ENCODE measurements at regions not wholly inside any gene's neighbourhood (a gene's known extent, or its start where the extent isn't known, plus 50 kb on each side); places are given as distances from the start of the nearest gene placed in this dataset.

DNA sequence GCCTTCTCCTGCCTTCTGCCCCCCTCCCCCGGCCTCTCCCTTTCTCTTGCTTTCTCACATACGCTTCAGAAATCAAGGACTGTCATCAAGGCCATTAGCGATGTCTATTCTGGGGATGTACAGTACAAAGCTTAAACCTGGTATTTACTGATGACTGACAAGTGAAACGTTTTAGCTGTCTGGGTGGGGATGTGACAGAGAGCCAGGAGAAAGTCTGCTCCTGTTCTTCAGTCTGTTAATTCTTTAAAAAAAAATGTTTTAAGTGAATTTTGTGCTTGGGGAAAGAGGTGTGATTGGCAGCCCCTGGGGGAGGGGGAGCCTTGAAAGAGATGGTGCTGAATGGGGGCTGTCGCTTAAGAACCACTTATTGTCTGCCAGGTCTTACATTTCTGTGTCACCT is 283.0 kb upstream of the PLXNA2 start:
- H3K4me3 ChIP-seq, result no peak overlapping the region
- no peaks in the 10 kb centered on the region for H3K4me1 ChIP-seq
- no peaks in the 10 kb centered on the region for H3K9me3 ChIP-seq
- no peak for DNase-seq (ENCODE audit: low spot score in 2 of 2)
- H3K36me3 ChIP-seq (replicated peaks), result no peaks in the 10 kb centered on the region
- no peaks in the 10 kb centered on the region for H3K27me3 ChIP-seq (ENCODE audit: low read depth)
- in situ Hi-C loops (cut with MboI; ENCODE audit: low sequenced_read_pairs), result no loop called here

GRCh38 chr1:208528578-208529240 is 284.5 kb upstream of the PLXNA2 start:
- no peak overlapping the region for H3K4me3 ChIP-seq
- no peak for DNase-seq (ENCODE audit: low spot score in 2 of 2)

DNA sequence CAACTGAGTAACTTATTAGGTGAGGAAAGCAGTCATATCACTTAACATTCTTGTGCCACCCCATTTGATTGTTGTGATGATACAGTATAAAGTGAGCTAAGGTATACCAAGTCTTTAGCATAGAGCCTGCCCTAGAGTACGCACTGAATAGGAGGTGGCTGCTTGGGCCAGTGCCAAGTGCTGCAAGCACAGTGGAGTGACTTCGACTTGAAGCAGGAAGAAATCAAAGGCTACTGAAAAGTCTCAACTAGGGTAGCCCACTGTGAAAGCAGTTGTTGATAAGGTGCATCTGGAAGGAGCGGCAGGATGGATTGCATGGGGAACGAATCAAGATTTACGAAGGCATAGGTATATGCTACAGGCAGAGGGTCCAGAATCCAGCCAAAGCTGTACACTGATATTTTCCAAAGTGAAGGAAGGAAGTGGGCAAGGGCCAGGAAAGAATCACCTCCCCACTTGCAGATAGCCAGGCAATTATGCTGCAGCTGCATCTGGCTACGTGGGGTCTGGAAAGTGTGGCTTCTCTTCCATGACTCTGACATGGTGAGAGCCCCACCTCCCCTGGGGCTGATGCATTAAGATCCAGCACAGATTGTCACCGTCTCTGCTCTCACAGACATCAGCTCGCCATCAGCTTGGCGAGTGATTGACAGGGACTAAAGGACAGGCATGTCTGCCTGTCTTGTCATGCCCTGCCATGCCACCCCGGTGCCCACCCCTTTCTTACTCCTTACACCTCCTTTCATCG is 287.0 kb upstream of the PLXNA2 start:
- in situ Hi-C loops (cut with MboI; ENCODE audit: low sequenced_read_pairs), result no loop called here
- DNase-seq (ENCODE audit: low spot score in 2 of 2), result no peak
- Histone ChIP-seq H3K36me3 (replicated peaks) (no peaks in the 10 kb centered on the region), H3K27me3 (ENCODE audit: low read depth) (no peaks in the 10 kb centered on the region), H3K4me1 (no peaks in the 10 kb centered on the region), H3K9me3 (no peaks in the 10 kb centered on the region), H3K4me3 (no peak overlapping the region)

More at GRCh38 chr1:208528578-208529240, 284.5 kb upstream of the PLXNA2 start:
- no peaks in the 10 kb centered on the region for H3K36me3 ChIP-seq (replicated peaks)
- in situ Hi-C loops (cut with MboI; ENCODE audit: low sequenced_read_pairs), result no loop called here
- H3K4me1 ChIP-seq, result no peaks in the 10 kb centered on the region
- H3K27me3 ChIP-seq (ENCODE audit: low read depth), result no peaks in the 10 kb centered on the region
- no peaks in the 10 kb centered on the region for H3K9me3 ChIP-seq

DNA sequence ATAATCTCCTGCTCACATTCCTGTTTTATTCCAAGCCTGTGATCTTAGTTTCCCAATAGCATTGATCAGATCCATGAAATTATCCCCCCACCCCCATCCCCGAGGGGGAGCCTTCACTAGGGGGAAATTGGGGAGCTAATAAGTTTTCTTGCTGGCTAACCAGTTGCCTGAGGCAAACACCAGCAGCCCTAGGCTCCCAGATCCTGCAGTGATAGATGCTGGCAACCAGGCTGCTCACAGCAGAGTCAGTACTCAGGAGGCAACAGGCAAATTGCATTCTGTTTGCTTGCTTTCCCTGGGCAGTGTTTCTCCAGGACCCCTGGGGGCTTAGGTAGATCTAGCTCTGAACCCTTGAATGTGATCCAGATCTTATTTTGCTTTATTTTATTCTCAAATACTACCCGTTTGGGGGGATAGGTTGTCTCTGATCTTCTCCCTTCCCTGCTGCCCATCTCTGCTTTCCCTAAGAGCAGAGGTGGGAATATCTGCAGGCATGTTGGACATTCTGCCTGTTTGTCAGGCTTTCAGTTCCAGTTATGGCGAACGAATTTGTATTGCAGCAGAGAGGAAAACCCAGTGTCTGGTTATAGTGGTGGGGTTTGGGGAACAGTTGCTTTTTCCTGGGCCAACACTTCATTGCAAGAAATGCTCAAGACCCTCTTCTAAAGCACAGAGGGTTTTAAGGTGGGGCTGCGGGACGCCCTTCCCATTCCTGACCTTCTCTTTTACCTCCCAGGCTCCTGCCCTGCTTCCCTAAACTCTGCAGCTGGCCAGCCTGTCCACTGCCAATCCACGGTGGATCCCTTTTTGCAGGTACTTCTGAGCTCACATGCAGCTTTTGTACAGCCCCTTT is 289.8 kb upstream of the PLXNA2 start:
- DNase-seq (ENCODE audit: low spot score in 2 of 2), result no peak
- Histone ChIP-seq H3K4me1 (no peaks in the 10 kb centered on the region), H3K36me3 (replicated peaks) (no peaks in the 10 kb centered on the region), H3K4me3 (no peak overlapping the region), H3K27me3 (ENCODE audit: low read depth) (no peaks in the 10 kb centered on the region), H3K9me3 (no peaks in the 10 kb centered on the region)
- in situ Hi-C loops (cut with MboI; ENCODE audit: low sequenced_read_pairs), result no loop called here

DNA sequence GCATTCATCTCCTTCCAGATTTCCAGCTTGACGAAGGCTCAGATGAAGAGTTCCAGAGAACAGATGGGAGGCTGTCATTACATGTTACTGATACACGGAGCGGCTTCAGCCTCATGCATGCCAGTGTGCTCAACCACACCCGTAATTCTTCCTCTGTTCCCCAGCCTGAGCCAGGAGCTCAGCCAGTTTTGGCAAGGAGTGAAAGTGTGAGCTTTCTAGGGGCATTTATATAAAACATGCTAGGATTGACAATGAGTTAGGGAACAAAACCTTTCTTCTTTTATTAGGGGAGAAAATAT is 290.4 kb upstream of the PLXNA2 start:
- Histone ChIP-seq H3K4me1 (no peaks in the 10 kb centered on the region), H3K27me3 (ENCODE audit: low read depth) (no peaks in the 10 kb centered on the region)
- in situ Hi-C loops (cut with MboI; ENCODE audit: low sequenced_read_pairs), result no loop called here

DNA sequence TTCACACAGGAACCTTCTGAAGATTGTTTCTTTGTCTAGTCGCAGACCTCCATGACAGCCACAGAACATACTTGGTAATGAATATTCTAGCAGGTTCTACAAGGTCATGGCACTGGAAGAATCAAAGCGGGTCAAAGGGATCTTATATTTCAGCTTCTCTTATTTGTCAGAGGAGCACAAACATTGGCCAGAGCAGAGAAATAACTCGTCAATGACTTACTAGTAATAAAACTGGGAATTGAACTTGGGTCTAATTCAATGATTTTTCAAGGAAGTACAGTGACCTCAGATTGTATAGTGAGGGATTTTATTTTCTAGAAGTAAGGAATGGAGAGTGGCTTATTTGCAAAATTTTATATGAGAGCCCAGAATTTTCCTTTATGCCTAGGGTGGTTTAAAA is 290.8 kb upstream of the PLXNA2 start:
- Histone ChIP-seq H3K9me3 (no peaks in the 10 kb centered on the region), H3K4me1 (no peaks in the 10 kb centered on the region), H3K27me3 (ENCODE audit: low read depth) (no peaks in the 10 kb centered on the region), H3K36me3 (replicated peaks) (no peaks in the 10 kb centered on the region), H3K4me3 (no peak overlapping the region)
- no peak for DNase-seq (ENCODE audit: low spot score in 2 of 2)
- in situ Hi-C loops (cut with MboI; ENCODE audit: low sequenced_read_pairs), result no loop called here

More for the DNA sequence above, 290.4 kb upstream of the PLXNA2 start:
- Histone ChIP-seq H3K9me3 (no peaks in the 10 kb centered on the region), H3K36me3 (replicated peaks) (no peaks in the 10 kb centered on the region), H3K4me3 (no peak overlapping the region)
- DNase-seq (ENCODE audit: low spot score in 2 of 2), result no peak

DNA sequence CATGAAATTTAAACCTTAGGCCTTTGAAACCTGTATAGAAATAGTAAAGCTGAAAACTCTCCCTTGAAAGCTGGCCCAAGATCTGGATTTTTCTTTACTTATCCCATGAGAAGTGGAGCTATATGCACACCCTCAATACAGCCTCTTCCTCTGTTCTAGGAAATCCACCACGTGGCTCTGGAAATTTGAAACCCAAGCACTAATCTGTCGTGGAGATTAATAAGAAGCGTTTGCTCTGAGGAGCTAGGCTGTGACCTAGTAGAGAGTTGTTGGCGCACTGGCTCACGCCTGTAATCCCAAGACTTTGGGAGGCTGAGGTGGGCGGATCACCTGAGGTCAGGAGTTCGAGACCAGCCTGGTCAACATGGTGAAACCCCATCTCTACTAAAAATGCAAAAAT is 291.3 kb upstream of the PLXNA2 start:
- no peaks in the 10 kb centered on the region for H3K36me3 ChIP-seq (replicated peaks)
- no peak for DNase-seq (ENCODE audit: low spot score in 2 of 2)
- H3K4me3 ChIP-seq, result no peak overlapping the region
- H3K9me3 ChIP-seq, result no peaks in the 10 kb centered on the region
- no peaks in the 10 kb centered on the region for H3K4me1 ChIP-seq
- H3K27me3 ChIP-seq (ENCODE audit: low read depth), result no peaks in the 10 kb centered on the region
- in situ Hi-C loops (cut with MboI; ENCODE audit: low sequenced_read_pairs), result no loop called here

GRCh38 chr1:208536212-208536611 is 292.0 kb upstream of the PLXNA2 start:
- in situ Hi-C loops (cut with MboI; ENCODE audit: low sequenced_read_pairs), result no loop called here
- H3K27me3 ChIP-seq (ENCODE audit: low read depth), result no peaks in the 10 kb centered on the region
- no peak overlapping the region for H3K4me3 ChIP-seq
- DNase-seq (ENCODE audit: low spot score in 2 of 2), result no peak
- H3K9me3 ChIP-seq, result no peaks in the 10 kb centered on the region
- H3K4me1 ChIP-seq, result no peaks in the 10 kb centered on the region
- no peaks in the 10 kb centered on the region for H3K36me3 ChIP-seq (replicated peaks)

- no peaks in the 10 kb centered on the region for H3K27me3 ChIP-seq (ENCODE audit: low read depth)
- H3K36me3 ChIP-seq (replicated peaks), result no peaks in the 10 kb centered on the region
- no peaks in the 10 kb centered on the region for H3K9me3 ChIP-seq
- H3K4me3 ChIP-seq, result no peak overlapping the region
- in situ Hi-C loops (cut with MboI; ENCODE audit: low sequenced_read_pairs), result no loop called here
- DNase-seq (ENCODE audit: low spot score in 2 of 2), result no peak
- H3K4me1 ChIP-seq, result no peaks in the 10 kb centered on the region
Observed at GRCh38 chr1:208537198-208537597, 293.0 kb upstream of the PLXNA2 start.

DNA sequence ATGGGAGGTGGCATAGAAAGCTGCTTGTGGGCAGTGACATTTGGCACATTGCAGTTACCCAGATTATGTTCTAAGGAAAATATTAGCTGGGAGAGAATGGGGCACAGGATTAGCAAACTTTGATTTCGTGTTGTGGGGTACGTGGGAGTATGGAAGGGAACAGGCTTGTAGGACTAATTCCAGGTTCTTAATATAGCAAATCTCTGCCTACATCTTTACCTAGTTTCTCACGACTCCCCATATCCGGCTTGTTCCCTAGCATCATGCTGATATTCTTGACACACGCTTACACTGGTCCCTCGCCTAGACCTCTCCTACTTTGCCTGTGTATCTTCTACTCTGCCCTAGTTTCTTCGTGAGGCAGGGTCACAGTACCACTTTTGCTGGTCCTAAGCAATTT is 293.9 kb upstream of the PLXNA2 start:
- H3K4me3 ChIP-seq, result no peak overlapping the region
- no peak for DNase-seq (ENCODE audit: low spot score in 2 of 2)

DNA sequence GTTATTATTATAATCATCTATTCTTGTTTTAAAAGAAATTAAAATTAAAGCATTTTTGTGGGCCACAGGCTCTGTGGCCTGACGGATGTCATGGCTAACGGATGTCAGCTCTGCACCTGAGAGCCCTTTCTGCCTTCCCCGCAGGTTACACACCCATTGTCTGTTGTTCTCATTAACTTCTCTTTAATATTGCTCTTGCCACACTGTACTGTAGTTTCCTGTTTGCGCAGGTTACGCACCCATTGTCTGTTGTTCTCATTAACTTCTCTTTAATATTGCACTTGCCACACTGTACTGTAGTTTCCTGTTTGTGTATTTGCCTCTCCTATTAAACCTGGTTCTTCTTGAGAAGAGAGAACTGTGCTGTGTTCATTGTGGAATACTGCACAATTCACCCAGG is 294.4 kb upstream of the PLXNA2 start:
- no peak for DNase-seq (ENCODE audit: low spot score in 2 of 2)
- in situ Hi-C loops (cut with MboI; ENCODE audit: low sequenced_read_pairs), result no loop called here
- Histone ChIP-seq H3K27me3 (ENCODE audit: low read depth) (no peaks in the 10 kb centered on the region), H3K9me3 (no peaks in the 10 kb centered on the region), H3K4me1 (no peaks in the 10 kb centered on the region), H3K36me3 (replicated peaks) (no peaks in the 10 kb centered on the region), H3K4me3 (no peak overlapping the region)

More for the DNA sequence above, 293.9 kb upstream of the PLXNA2 start:
- H3K36me3 ChIP-seq (replicated peaks), result no peaks in the 10 kb centered on the region
- H3K9me3 ChIP-seq, result no peaks in the 10 kb centered on the region
- in situ Hi-C loops (cut with MboI; ENCODE audit: low sequenced_read_pairs), result no loop called here
- H3K27me3 ChIP-seq (ENCODE audit: low read depth), result no peaks in the 10 kb centered on the region
- no peaks in the 10 kb centered on the region for H3K4me1 ChIP-seq

DNA sequence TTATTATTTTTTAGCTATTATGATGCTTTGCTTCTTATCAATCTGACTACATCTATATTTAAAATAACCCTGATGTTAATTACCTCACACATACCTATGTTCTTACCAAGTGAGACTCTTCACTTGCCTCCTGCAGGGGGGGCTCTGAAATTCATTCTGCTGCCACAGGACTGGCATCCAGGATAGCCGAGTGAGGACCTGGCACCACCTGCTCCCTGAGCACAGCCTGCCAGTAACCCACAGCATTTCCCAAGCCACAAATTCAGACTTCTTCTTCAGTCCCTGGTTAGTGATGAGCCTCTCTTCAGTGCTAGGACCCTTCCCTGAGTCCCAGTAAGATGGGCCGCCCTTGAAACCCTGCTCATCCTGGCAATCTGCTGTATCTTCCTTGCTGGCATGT is 296.5 kb upstream of the PLXNA2 start:
- no peaks in the 10 kb centered on the region for H3K9me3 ChIP-seq
- no peaks in the 10 kb centered on the region for H3K27me3 ChIP-seq (ENCODE audit: low read depth)
- no peaks in the 10 kb centered on the region for H3K4me1 ChIP-seq
- DNase-seq (ENCODE audit: low spot score in 2 of 2), result no peak
- in situ Hi-C loops (cut with MboI; ENCODE audit: low sequenced_read_pairs), result no loop called here
- no peaks in the 10 kb centered on the region for H3K36me3 ChIP-seq (replicated peaks)
- no peak overlapping the region for H3K4me3 ChIP-seq

GRCh38 chr1:208541225-208541855 is 297.2 kb upstream of the PLXNA2 start:
- H3K27me3 ChIP-seq (ENCODE audit: low read depth), result no peaks in the 10 kb centered on the region
- H3K36me3 ChIP-seq (replicated peaks), result no peaks in the 10 kb centered on the region
- no peaks in the 10 kb centered on the region for H3K9me3 ChIP-seq
- in situ Hi-C loops (cut with MboI; ENCODE audit: low sequenced_read_pairs), result no loop called here
- H3K4me3 ChIP-seq, result no peak overlapping the region
- DNase-seq (ENCODE audit: low spot score in 2 of 2), result no peak
- no peaks in the 10 kb centered on the region for H3K4me1 ChIP-seq

GRCh38 chr1:208542309-208542708 is 298.1 kb upstream of the PLXNA2 start:
- no peaks in the 10 kb centered on the region for H3K36me3 ChIP-seq (replicated peaks)
- peaks cover under 1% of the 10 kb centered on the region for H3K4me1 ChIP-seq
- in situ Hi-C loops (cut with MboI; ENCODE audit: low sequenced_read_pairs), result no loop called here
- no peaks in the 10 kb centered on the region for H3K27me3 ChIP-seq (ENCODE audit: low read depth)
- no peak overlapping the region for H3K4me3 ChIP-seq
- no peaks in the 10 kb centered on the region for H3K9me3 ChIP-seq
- DNase-seq (ENCODE audit: low spot score in 2 of 2), result no peak
